Skin epidermis (tissue), 12 donors: ENCODE measurements at regions not wholly inside any gene's neighbourhood (a gene's known extent, or its start where the extent isn't known, plus 50 kb on each side); places are given as distances from the start of the nearest gene placed in this dataset.

Experiments
- H3K27ac ChIP-seq, 21 experiments: fragments of 200-600 bp; sonication (generic) in 11 of 21; one replicate each; pipeline ENCODE4 v1.5.0; 2020; ENCODE audit warnings: mild to moderate bottlenecking in 3 of 21, inconsistent platforms in 2 of 21, moderate library complexity in 2 of 21
- H3K4me3 ChIP-seq, 7 experiments: fragments of 200-600 bp; sonication (generic) in 2 of 7; one replicate each; pipeline ENCODE4 v1.5.0; 2020; ENCODE audit warnings: inconsistent platforms in 2 of 7, mild to moderate bottlenecking in 2 of 7, moderate library complexity in 1 of 7

- Histone ChIP-seq H3K27ac (no peak overlapping the region), H3K4me3 (no peak overlapping the region)
Measured at GRCh38 chr4:55752810-55753209, 66.8 kb upstream of the EXOC1L start.

GRCh38 chr4:55753856-55754255 lies 65.7 kb upstream of the EXOC1L start:
- Histone ChIP-seq H3K27ac (no peak overlapping the region), H3K4me3 (no peak overlapping the region)

GRCh38 chr4:55754754-55755350 lies 64.7 kb upstream of the EXOC1L start:
- Histone ChIP-seq H3K4me3 (no peak overlapping the region), H3K27ac (no peak overlapping the region)

GRCh38 chr4:55756208-55756607 lies 63.4 kb upstream of the EXOC1L start:
- Histone ChIP-seq H3K4me3 (no peak overlapping the region), H3K27ac (no peak overlapping the region)

- Histone ChIP-seq H3K27ac (no peak overlapping the region), H3K4me3 (no peak overlapping the region)
Measured at GRCh38 chr4:55757356-55757952, 62.1 kb upstream of the EXOC1L start.

- Histone ChIP-seq H3K4me3 (no peak overlapping the region), H3K27ac (no peak overlapping the region)
Measured at GRCh38 chr4:55758066-55758465, 61.5 kb upstream of the EXOC1L start.

- Histone ChIP-seq H3K4me3 (no peak overlapping the region), H3K27ac (no peak overlapping the region)
Measured at GRCh38 chr4:55758570-55758969, 61.0 kb upstream of the EXOC1L start.

- Histone ChIP-seq H3K27ac (no peak overlapping the region), H3K4me3 (no peak overlapping the region)
Measured at GRCh38 chr4:55762819-55763218, 56.8 kb upstream of the EXOC1L start.

GRCh38 chr4:55763996-55764395 lies 55.6 kb upstream of the EXOC1L start:
- no peak overlapping the region for H3K27ac ChIP-seq
- no peak overlapping the region for H3K4me3 ChIP-seq

- Histone ChIP-seq H3K4me3 (no peak overlapping the region), H3K27ac (no peak overlapping the region)
Measured at GRCh38 chr4:55765070-55765469, 54.5 kb upstream of the EXOC1L start.

GRCh38 chr4:55768291-55768690 lies 51.3 kb upstream of the EXOC1L start:
- Histone ChIP-seq H3K27ac (no peak overlapping the region), H3K4me3 (no peak overlapping the region)
